GM23338 (cell line): ENCODE measurements at regions not wholly inside any gene's neighbourhood (a gene's known extent, or its start where the extent isn't known, plus 50 kb on each side); places are given as distances from the start of the nearest gene placed in this dataset.

Experiments used
- CTCF ChIP-seq, 2 experiments: fragments of 200-600 bp in 1 of 2; sonication (generic) in 1 of 2; conservative IDR thresholded peaks; 2 replicates each; pipeline versions ENCODE4 v1.5.1 to v1.6.1; 2016 to 2017; ENCODE audit warnings: antibody characterized with exemption in 2 of 2, low read depth in 2 of 2, mild to moderate bottlenecking in 2 of 2, moderate library complexity in 1 of 2
- ETS1 ChIP-seq: IDR thresholded peaks from 2 replicates; pipeline ENCODE4 v1.6.1; 2016; ENCODE audit warnings: antibody characterized with exemption
- EZH2 ChIP-seq: fragments of 200-600 bp; sonication (generic); IDR thresholded peaks from one replicate; pipeline ENCODE4 v1.8.0; 2017; ENCODE audit warnings: antibody characterized with exemption, mild to moderate bottlenecking, low read depth; ENCODE audit not compliant: unreplicated experiment
- EZH2phosphoT487 ChIP-seq: fragments of 200-600 bp; sonication (generic); IDR thresholded peaks from one replicate; pipeline ENCODE4 v1.8.1; 2018; ENCODE audit warnings: antibody characterized with exemption; ENCODE audit not compliant: unreplicated experiment
- JUNB ChIP-seq: IDR thresholded peaks from one replicate; pipeline ENCODE4 v1.6.1; 2016; ENCODE audit warnings: antibody characterized with exemption; ENCODE audit not compliant: unreplicated experiment
- NANOG ChIP-seq: IDR thresholded peaks from 2 replicates; pipeline ENCODE4 v1.6.1; 2016; ENCODE audit warnings: antibody characterized with exemption, borderline replicate concordance
- POLR2AphosphoS5 ChIP-seq: IDR thresholded peaks from 2 replicates; pipeline ENCODE4 v1.6.1; 2016; ENCODE audit warnings: antibody characterized with exemption, low read depth
- REST ChIP-seq: IDR thresholded peaks from one replicate; pipeline ENCODE4 v1.6.1; 2018; ENCODE audit warnings: antibody characterized with exemption; ENCODE audit not compliant: unreplicated experiment
- STAT1 ChIP-seq: IDR thresholded peaks from one replicate; pipeline ENCODE4 v1.6.1; 2016; ENCODE audit warnings: antibody characterized with exemption; ENCODE audit not compliant: unreplicated experiment

GRCh38 chr13:107121793-107122192 is 553.9 kb upstream of the ARGLU1 start:
- TF ChIP-seq JUNB (no peak), CTCF (conservative IDR thresholded peaks at IDR 0.05; ENCODE audit: low read depth in 2 of 2) (no peak), EZH2 (no peak), POLR2AphosphoS5 (no peak), EZH2phosphoT487 (no peak), REST (no peak), NANOG (no peak), ETS1 (no peak), STAT1 (no peak)
